Tibial nerve (tissue), 3 donors: ENCODE measurements at regions not wholly inside any gene's neighbourhood (a gene's known extent, or its start where the extent isn't known, plus 50 kb on each side); places are given as distances from the start of the nearest gene placed in this dataset.

Source experiments
- POLR2A ChIP-seq, 2 donors: fragments of 450-650 bp; IDR thresholded peaks; one replicate each; pipeline ENCODE4 v1.6.1; 2017; ENCODE audit warnings: antibody characterized with exemption in 2 of 2, mild to moderate bottlenecking in 2 of 2, moderate library complexity in 2 of 2
- TF ChIP-seq, protein P1 (sequence below), 5 experiments: fragments of 200-600 bp in 3 of 5; fragments of 450-650 bp in 2 of 5; sonication (generic) in 3 of 5; IDR thresholded peaks; one replicate each; pipeline ENCODE4 v1.5.1; 2016 to 2019; ENCODE audit warnings: antibody characterized with exemption in 5 of 5, mild to moderate bottlenecking in 3 of 5, moderate library complexity in 2 of 5

DNA sequence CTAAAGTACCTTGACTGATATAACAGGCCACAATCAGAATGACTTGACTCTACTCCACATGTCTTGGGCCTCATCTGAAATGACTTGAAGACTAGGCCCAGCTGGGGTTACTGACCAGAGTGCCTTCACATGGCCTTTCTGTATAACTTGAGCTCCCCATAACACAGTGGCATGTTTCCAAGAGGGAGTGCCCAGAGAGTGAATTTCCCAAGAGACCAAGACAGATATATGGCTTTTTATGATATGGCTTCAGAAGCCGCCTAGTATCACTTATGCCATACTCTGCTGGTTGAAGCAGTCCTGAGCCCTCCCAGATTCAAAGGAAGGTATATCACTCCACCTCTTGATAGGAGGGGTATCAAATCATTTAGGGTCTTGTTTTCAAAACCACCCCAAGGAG lies 357.5 kb upstream of the EEF2KMT start:
- TF ChIP-seq POLR2A (IDR thresholded peaks at IDR 0.05) = no peak
- TF ChIP-seq, protein P1, sequence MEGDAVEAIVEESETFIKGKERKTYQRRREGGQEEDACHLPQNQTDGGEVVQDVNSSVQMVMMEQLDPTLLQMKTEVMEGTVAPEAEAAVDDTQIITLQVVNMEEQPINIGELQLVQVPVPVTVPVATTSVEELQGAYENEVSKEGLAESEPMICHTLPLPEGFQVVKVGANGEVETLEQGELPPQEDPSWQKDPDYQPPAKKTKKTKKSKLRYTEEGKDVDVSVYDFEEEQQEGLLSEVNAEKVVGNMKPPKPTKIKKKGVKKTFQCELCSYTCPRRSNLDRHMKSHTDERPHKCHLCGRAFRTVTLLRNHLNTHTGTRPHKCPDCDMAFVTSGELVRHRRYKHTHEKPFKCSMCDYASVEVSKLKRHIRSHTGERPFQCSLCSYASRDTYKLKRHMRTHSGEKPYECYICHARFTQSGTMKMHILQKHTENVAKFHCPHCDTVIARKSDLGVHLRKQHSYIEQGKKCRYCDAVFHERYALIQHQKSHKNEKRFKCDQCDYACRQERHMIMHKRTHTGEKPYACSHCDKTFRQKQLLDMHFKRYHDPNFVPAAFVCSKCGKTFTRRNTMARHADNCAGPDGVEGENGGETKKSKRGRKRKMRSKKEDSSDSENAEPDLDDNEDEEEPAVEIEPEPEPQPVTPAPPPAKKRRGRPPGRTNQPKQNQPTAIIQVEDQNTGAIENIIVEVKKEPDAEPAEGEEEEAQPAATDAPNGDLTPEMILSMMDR (IDR thresholded peaks at IDR 0.05) = no peak
